Bronchial epithelial cell (primary cell): ENCODE measurements at regions not wholly inside any gene's neighbourhood (a gene's known extent, or its start where the extent isn't known, plus 50 kb on each side); places are given as distances from the start of the nearest gene placed in this dataset.

Source experiments
- DNase-seq: peaks from one replicate; pipeline ENCODE4 v3.0.0-alpha.2; 2010; ENCODE audit warnings: low read depth
- FAIRE-seq: peaks from 2 replicates; lab custom pipeline; 2011; peaks lifted over from hg19 to GRCh38; lab: Jason Lieb, UNC
- H3K27me3 ChIP-seq: 2 replicates; pipeline ENCODE4 v1.5.1; 2011; ENCODE audit warnings: low read length; ENCODE audit not compliant: control insufficient read depth, insufficient read depth
- H3K36me3 ChIP-seq: 2 replicates; pipeline ENCODE4 v1.5.1; 2011; ENCODE audit warnings: low read length; ENCODE audit not compliant: control insufficient read depth, insufficient read depth
- H3K4me3 ChIP-seq: 2 replicates; pipeline ENCODE4 v1.5.1; 2011; ENCODE audit warnings: mild to moderate bottlenecking, low read depth, low read length, control low read depth
- CTCF ChIP-seq: IDR thresholded peaks from 2 replicates; pipeline ENCODE4 v1.5.1; 2011; ENCODE audit warnings: mild to moderate bottlenecking, moderate library complexity, low read length, control low read depth, inconsistent platforms; ENCODE audit not compliant: insufficient read depth, severe bottlenecking

- H3K36me3 ChIP-seq: no peaks in the 10 kb centered on the region
- no peaks in the 10 kb centered on the region for H3K27me3 ChIP-seq
- no peak for TF ChIP-seq CTCF
- FAIRE-seq (no peak), DNase-seq (no peak)
- no peak overlapping the region for H3K4me3 ChIP-seq
These were observed 185.0 kb upstream of the EOMES start for GRCh38 chr3:27907148-27907547.

DNA sequence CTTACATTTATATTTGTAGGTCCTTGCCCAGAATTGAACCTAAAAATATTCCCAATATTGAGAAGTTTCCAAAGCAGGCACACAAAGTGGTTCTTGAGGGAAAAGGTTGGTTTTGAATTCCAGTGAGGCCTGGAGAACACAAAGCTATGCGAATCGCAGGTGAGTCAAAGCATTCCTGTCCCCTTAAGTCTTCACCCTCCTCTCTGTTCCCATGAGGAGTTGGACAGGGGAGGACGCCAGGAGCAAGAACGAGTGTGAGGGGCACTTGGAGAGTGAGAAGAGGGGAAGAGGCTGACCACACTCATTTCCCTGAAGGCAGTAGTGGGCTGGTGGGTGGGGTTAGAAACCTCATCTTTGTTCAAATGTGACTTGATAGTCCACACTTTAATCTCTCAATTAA, 185.8 kb upstream of the EOMES start:
- no peak for DNase-seq
- FAIRE-seq: no peak
- H3K27me3 ChIP-seq: no peaks in the 10 kb centered on the region
- H3K4me3 ChIP-seq: no peak overlapping the region
- H3K36me3 ChIP-seq: no peaks in the 10 kb centered on the region
- TF ChIP-seq CTCF: no peak

GRCh38 chr3:27910456-27910855, 188.3 kb upstream of the EOMES start:
- H3K4me3 ChIP-seq: no peak overlapping the region
- no peak for TF ChIP-seq CTCF
- FAIRE-seq (no peak), DNase-seq (no peak)
- no peaks in the 10 kb centered on the region for H3K36me3 ChIP-seq
- H3K27me3 ChIP-seq: no peaks in the 10 kb centered on the region

GRCh38 chr3:27914199-27914598, 192.1 kb upstream of the EOMES start:
- TF ChIP-seq CTCF: peak; percentile 14
- Histone ChIP-seq H3K27me3 (no peaks in the 10 kb centered on the region), H3K36me3 (no peaks in the 10 kb centered on the region), H3K4me3 (no peak overlapping the region)
- FAIRE-seq (no peak), DNase-seq (no peak)

DNA sequence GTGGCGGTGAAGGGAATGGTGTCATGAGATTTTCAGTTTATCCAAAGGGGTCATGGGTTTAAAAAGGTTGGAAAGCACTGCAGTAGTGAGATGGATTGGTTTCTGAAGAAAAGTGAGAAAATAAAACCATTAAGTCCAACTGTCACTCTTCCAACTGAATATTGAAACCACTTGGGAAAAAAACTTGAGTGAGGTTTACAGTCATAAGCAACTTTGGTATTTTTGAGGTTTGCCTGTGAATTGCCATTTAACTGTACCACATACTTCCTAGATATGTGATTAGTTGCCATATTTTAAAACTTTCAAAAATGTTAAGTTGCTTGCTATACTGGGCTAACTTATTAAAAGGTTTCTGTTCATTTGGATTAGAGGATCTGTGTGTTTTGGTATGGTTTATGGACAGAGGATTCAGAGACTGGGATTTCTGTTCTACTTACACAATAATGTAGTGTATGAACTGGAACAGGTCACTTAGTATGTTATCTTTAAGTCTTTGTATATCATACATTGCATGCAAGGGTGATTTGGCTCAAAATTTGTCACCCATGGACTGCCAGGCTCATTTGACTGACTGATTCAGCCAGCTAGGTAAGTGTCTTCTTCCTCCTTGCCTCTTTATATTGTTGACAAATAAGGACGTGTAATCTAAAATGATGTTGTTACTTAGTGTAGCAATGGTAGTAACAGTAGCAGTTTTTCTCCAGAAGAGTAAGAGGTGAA, 201.4 kb upstream of the EOMES start:
- FAIRE-seq (no peak), DNase-seq (no peak)
- Histone ChIP-seq H3K27me3 (no peaks in the 10 kb centered on the region), H3K4me3 (no peak overlapping the region), H3K36me3 (no peaks in the 10 kb centered on the region)
- TF ChIP-seq CTCF: no peak

- Histone ChIP-seq H3K27me3 (no peaks in the 10 kb centered on the region), H3K36me3 (no peaks in the 10 kb centered on the region), H3K4me3 (no peak overlapping the region)
- DNase-seq (no peak), FAIRE-seq (no peak)
- no peak for TF ChIP-seq CTCF
These were observed 205.8 kb upstream of the EOMES start for GRCh38 chr3:27927882-27928281.
